GM18873 (cell line): ENCODE measurements at regions not wholly inside any gene's neighbourhood (a gene's known extent, or its start where the extent isn't known, plus 50 kb on each side); places are given as distances from the start of the nearest gene placed in this dataset.

Experiments used
- ATAC-seq: cut with Tn5 transposase; IDR thresholded peaks from one replicate; pipeline ENCODE4 v1.9.1; 2021; ENCODE audit warnings: mild to moderate bottlenecking, moderate library complexity, moderate number of reproducible peaks; ENCODE audit not compliant: unreplicated experiment, low FRiP score

DNA sequence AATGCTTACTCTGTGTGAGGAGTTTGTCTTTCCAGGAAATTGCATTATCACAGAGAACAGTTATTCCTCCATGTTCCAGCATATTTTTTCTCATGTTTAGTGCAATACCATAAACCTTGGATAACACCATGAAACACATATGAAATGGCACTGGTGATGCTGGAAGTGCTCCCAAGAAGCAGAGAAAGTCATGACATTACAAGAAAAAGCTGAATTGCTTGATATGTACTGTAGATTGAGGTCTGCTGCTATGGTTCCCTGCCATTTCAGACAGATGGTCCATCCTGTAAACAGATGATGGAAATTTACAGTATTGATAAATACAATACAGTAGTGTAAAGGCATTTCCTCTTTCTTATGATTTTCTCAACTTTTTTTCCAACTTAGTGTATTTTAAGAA, 422.1 kb downstream of the LRRIQ3 start:
- ATAC-seq, result no peak

DNA sequence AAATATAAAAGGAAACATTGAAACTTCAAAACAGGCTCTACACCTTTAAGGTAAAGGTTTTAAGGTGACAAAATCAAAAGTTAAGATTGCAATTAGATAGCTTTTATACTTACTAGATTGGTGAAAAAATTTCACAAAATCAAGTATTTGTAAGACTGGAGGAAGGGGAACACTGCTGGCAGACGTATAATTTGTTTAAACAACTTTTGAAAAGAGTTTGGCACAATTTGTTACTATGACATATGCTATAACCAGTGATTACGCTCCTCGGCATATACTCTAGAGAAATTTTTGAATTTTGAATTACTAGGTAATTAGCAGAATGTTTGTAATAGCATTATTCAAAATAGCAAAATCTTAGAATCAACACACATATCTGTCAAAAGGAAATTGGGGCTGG, 425.0 kb downstream of the LRRIQ3 start:
- no peak for ATAC-seq

DNA sequence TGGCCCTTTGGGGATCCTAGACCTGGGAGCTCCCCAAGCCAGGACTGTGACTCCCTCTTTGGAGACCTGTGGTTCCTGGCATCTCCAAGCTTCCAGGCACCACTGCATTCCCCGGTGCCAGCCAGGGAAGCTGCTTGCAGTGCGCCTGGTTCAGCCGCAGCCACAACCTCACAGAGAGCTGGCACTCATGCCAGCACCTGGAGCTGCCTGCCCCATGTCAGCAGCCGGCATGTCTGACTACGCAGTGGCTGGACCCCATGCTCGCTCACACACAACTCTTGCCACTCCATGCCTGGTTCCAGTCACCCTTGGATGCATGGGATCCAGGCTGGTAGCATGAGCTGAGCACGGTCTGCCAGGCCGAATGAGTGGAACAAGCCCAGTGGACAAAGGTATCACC, 426.6 kb downstream of the LRRIQ3 start:
- ATAC-seq, result no peak

DNA sequence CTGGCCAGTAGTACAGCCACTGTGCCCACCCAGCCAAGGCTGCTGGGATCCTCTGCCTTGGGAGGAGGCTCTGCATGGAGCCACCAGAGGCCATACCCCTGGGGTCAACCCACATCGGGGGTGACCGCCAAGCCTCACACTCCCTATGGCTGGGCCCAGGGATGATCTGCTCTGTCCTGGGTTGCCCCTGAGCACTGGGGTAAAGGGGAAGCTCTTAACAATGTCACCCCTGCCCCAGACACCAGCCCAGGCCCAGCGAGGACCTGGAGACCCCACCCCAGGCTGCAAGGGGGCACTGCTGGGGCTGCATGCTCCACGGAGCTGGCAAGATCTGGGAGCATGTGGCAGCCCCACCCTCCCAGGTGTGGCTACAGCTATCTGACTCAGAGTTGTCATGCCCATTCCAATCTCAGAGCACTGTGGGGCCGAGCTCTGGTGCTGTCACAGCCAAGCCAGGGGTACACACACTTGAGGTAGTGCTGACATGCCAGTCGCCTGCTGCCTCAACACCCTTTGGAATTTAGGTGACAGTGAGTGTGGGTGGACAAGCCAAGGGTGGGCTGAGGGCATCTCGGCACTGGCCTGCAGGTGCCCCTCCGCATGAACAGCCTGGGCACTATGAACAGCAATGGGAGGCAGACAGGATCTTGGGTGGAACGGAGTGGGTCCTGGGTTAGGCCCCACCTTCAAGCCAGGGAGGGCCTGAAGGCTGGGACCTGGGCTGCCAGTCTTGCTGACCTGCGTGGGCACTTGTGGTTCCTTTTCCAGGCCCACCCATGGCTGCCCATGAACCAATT, 427.7 kb downstream of the LRRIQ3 start:
- no peak for ATAC-seq

DNA sequence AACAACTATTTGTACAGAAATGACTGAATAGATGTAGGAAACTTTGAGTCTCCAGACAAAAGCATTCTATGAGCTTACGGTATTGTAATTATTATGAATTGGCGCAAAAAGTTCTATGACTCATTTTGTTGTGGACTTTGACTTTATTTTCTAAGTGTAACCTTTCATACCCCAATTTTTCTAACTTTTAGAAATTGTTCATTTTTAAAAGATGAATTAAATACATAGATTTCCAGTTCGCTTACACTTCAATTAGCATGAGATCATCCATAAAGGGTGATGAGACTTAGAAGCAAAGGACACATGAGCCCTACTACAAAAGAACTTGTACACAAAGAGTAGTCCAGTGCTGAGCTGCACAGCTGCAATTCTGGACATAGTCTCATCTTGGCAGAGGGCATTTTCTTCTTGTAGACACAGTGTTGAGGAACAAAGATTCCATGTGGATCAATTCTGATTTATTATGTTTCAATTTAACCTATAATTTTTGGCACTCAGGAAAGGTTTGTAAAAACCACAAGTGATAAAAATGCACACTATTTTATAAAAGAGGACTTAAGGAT, 431.1 kb downstream of the LRRIQ3 start:
- no peak for ATAC-seq

DNA sequence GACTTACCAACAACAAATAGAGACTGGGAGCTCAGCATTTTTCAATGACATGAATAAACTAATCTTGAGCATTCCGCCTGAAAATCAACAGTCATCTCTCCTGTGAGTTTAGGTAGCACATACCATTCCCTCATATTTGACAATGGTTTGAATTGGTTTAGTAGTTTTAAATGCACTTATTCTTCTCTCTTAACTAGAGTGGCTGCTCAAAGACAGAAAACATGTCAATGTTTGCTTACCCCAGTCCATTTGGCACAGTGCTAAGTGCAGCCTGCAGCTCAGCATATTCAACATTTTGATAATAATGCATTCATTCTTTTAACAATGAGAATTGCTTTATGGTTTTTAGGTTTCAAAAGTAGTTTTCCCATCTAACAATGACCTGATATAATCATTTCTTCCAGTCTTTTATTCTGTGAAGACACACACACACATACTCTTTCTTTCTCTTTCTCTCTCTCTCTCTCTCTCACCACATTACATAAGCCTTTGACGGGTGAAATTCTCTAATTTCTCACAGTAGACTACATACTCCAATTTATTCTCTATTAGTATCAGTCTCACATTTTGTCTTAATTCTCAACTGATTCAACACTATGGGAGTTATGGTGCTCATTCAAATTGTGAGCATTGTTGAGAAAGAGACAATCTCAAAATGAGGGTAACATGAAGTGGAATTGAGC, 432.3 kb downstream of the LRRIQ3 start:
- no peak for ATAC-seq

DNA sequence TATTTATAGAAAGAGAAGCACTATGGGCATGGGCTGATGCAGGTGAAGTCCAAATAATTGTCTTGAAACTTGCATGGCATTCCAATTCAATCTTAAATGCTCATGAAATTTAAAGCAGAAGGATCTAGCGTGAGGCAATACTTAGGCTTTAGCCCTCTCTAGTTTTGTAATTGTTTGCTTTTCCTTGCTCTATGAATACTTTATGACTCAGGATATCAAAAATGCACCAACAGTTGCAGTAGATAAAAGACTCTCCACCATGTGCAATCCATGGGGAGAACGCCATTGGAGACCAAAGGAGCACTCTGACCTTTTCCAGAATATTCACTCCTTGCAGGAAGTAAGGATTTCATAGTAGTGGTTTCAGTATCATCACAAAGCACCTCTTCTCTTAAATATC, 436.4 kb downstream of the LRRIQ3 start:
- no peak for ATAC-seq

DNA sequence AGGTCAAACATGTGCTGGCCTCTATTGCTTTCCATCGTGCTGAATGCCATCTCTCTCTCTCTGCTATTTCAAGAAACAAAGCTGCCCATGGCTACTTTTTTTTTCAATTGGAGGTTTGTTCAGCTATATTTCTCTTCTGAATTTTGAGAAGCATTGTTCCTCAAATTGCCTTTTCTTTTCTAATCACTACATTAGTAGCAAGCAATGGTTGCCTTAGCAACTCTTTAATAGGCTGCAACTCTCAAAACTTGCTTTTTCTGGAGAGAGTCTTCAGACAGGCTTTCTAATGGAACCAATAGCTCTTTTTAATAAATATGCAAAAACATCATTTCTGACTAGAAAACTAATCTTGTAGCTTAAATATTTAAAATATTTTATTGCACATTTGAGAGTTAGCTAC, 439.0 kb downstream of the LRRIQ3 start:
- no peak for ATAC-seq

DNA sequence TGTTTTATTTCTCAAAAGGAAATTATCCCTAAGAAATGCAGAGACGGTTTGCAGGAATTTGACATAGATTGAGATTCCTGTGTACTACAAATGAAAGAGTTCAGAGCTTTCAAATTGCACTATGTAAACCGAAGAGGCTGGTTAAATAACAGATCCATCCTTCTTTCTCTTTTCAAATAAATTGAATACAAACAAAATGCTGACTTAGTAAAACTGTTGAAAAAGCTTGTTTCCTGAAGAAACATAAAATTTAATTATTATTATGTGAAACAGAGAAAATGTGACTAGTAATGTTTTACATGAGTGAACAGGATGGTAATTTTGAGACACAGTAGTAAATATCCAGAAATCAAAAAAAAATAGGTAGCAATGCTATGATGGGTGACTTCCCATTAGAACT, 441.2 kb downstream of the LRRIQ3 start:
- ATAC-seq, result no peak

DNA sequence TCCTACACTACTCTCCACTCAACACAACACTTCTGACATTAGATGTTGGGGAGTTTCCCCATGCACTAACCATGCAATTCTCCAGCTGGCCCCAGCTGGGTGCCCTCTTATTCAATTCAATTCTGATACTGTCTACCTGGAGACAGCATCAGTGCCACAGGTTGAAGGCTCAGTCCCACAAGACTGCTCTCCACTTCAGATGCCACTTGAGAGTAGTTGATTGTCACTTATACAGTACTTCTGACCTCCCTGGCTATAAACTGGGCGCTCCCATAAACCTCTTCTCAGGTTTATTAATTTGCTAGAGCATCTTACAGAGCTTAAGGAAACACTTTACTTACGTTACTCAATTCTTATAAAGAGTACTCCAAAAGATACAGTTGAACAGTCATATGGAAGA, 442.3 kb downstream of the LRRIQ3 start:
- ATAC-seq, result no peak

DNA sequence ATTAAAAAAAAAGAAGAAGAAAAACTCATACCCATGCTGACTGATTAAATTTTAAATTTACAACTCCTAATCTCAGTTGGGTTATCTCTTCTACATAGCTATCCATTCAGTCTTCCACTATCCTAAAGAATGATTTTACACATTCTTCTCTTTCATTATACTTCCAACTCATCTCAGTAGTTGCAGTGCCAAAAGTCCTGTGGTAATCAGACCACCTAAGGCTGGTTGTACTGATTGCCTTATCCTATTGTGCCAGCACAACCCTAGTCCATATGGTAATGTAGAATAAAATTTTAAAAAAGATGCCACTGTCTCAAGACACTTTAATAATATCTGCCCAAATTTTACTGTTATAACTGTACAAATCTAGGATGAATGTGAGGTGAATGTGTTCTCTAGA, 448.0 kb downstream of the LRRIQ3 start:
- no peak for ATAC-seq

DNA sequence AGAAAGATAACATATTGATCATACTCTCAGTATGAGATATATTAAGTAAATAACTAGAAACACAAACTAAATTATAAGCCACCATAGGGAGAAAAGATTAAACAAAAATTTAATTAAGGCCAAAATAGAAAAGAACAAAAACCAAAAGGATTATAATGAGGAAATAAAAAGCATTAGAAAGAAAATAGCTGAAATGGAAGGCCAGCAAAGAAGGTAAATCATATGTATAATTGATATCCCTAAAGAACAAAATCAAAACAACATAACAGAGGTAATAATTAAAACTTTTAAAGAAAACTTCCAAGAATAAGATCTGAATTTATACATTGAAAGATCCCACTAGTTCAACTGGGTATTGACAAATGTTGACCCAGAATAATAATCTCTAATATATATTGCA, 453.0 kb downstream of the LRRIQ3 start:
- no peak for ATAC-seq

DNA sequence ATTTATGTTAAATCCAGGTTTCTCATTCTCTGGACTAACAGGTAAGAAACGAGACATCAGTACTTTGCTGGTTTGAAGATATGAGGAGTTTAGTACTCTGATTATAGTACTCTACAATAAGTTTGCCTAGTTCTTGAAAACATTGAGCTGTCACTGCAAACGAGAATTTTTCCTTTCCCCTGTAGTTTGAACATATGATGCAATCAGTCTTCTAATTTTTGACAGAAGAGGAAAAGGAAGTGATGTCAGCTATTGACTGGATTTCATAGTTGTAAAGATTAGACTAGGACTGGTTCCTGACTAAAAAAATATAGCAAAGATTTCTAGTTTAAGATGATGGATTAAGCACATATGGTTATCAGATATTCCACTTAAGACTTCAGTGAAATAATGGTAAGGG, 461.9 kb downstream of the LRRIQ3 start:
- ATAC-seq, result no peak

DNA sequence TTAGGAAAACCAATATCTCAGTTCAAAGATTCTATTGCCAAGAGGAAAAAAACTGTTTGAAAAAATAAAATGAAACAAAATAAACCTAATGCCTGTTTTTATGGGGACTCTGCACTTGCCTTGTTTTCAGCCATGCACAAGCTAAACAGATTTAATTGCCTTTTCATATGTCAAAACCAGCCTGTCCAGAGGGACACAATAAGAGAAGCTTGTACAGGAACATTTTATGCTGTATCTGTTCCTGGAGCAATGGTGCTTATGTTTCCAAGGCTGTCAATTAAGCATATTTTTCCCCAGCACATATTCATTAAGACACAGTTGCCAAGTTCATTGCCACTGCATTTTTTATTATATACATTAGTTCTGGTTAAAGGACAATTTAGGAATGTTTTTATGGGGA, 470.9 kb downstream of the LRRIQ3 start:
- no peak for ATAC-seq

DNA sequence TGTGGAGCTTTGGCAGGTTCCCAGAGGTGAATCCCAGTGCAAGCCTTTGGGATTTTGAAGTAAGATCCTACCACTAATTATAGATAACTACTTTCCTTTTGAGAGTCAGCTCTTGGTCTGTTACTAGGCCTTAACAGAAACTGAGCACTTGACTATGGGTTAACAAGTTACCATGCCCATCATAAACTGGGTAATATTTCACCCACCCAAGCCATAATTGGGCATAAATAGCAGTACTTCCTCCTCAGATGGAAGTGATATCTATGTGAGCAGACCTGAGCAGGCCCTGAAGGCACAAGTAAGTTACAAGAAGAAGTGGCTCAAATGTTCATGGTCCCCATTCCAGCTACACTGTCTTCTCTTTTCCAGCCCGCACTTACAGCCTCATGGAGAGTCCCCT, 475.9 kb downstream of the LRRIQ3 start:
- ATAC-seq, result no peak

DNA sequence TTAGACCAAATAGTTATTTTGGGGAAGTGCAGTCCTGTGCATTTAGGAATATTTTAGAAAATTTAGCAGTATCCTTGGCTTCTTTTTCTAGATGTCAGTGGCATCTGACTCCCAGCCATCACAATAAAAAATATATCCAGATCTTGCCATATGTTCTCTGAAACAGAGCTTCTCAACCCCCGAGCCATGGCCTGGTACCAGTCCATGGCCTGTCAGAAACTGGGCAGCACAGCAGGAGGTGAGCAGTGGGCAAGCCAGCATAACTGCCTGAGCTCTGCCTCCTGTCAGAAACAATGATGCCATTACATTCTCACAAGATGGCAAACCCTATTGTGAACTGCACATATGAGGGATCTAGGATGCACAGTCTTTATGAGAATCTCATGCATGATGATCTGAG, 480.0 kb downstream of the LRRIQ3 start:
- no peak for ATAC-seq

DNA sequence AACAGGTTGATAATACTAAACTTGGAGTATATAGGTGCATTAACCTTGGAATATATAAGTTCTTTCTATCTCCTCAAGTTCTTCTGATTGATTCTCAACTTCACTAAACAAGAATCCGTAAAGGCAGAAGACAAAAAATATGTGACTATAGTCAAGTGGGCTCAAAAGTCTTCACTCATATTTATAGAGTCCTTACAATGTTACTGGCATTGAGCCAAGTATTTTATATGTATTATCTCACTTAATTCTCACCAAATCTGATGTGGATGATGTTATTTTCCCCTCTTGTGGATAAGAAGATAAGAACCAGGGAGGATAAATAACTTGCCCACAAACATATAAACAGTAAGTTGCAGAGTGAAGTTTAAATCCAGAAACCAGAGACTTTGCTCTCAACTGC, 486.9 kb downstream of the LRRIQ3 start:
- no peak for ATAC-seq

DNA sequence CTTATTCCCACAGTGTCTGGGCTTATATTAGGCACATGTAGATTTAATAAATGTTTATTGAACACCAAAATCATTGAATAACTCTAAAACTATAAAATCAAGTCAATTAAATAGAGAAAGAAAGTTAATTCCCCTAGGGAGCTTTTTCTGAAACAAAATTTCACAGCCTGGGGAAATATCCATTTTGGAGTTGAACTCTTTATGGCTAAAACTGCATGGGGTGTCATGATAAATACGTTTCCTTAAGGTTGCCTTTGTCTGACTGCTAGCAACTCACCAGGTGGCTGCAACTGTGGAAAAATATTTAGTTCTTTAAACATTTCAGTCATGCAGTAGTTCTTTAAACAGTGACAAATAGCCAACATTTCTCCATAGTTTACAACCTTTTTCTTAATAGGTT, 496.1 kb downstream of the LRRIQ3 start:
- no peak for ATAC-seq

DNA sequence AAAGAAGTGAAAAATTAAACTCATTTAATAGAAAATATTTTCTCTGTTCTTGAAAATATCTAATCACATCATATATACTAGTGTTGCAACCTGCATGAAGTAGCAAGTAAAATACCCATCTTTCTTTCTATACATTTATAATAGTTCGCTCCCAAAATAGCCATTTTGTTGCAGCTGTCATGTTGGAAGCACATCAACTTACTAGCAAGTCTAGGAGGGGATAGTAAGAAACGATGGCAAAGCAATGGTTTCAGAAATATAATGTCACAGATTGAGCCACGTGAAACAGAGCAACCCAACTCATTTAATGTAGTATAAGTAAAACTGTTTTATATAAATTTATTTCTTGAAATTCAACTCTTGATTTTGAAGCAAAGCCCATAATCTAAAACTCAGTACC, 521.8 kb downstream of the LRRIQ3 start:
- ATAC-seq, result no peak

DNA sequence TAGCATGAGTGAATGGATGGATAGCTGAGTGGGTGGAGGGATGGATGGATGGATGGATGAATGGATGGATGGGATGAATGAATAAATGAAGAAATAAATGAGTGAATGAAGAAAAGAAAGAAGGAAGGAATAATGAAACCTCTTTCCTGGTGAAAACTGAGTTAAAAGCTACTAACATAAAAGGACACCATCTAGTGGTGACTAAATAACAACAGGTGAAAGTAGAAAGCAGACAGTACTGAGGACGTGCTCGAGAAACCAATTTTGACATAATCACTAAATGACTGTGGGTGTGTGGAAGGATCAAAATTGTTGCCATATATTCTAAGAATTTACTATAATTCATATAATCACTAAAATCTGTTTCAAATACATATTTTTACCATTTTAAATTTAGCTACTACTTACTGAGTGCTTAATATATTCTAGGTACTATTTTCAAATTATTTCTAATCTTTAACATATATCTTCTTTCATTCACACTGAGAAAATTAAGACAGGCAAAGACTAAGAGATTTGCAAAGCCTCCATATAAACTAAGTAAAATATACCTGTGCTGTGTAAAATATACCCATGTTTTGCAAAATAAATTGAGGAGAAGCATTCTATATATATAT, 522.9 kb downstream of the LRRIQ3 start:
- no peak for ATAC-seq

DNA sequence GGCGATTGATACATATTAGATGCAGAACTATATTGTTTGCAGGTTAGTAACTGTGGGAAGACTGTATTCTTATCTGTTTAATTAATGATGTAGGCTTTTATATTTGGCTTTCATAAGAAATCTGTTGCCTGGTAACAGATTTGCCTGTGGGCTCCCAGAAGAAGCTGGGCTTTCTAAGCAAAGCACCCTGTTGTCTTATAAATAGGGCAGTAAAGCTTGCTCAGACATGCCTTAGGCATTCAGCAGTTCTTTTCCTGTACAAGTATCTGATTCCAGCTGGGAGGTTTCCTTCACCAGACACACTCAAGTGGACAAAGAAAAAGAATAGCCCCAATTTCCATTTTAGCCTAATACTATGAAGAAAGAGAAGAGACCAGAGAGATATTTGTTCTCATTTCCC, 524.0 kb downstream of the LRRIQ3 start:
- no peak for ATAC-seq

DNA sequence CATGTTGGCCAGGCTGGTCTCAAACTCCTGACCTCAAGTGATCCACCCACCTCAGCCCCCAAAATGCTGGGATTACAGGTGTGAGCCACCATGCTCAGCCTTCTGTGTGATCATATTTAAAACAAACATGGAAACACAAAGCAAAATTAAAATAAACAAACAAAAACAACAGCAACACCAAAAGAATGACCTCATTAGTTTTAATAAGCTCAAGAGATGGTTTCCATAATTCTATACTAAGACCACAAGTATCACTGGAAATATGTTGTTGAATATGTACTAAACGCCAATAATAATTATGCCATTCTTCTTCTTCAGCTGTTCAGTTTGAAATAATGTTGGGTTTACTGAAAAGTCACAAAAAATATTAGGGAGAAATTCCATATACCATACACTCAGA, 526.4 kb downstream of the LRRIQ3 start:
- ATAC-seq, result no peak
